ENCODE measurements at regions not wholly inside any gene's neighbourhood (a gene's known extent, or its start where the extent isn't known, plus 50 kb on each side); places are given as distances from the start of the nearest gene placed in this dataset.

DNA sequence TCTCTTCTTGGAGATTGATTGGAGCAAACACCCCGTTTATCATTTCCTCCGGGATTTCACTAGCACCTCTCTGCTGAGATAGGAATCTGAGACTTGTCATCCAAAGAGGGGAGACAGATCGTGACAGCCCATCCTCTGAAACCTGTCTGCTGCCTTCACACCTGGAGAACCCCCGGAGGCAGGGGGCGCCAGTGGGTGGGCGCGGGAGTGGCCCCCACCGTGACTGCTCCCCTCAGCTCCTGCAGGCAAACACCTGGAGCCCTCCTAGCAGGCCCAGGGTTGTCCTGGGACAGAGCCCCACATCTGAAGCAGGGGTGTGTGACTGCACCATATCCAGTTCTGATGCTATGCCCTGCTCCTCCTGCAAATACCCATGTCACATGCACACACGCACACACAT, 209.5 kb upstream of the POU3F1 start:
- no peak for DNase-seq (ENCODE audit: low read depth)

DNA sequence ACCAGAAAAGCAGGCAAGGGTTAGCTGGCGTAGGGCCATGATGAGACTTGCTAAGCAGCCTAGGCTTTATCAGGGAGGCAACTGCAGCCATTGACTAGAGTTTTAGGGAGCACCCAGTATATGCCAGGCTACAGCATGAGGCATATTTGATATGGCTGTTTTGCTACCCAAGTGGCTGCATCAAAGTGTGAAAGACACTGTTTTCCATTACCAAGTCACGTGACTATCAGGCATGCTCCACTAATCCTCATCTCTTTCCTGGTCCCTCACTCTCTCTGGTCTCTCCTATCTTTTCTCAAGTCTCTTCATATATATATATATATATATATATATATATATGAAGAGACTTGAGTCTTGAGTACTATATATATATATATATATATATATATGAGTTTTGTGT, 206.7 kb upstream of the POU3F1 start:
- no peak for DNase-seq (ENCODE audit: low read depth)

DNA sequence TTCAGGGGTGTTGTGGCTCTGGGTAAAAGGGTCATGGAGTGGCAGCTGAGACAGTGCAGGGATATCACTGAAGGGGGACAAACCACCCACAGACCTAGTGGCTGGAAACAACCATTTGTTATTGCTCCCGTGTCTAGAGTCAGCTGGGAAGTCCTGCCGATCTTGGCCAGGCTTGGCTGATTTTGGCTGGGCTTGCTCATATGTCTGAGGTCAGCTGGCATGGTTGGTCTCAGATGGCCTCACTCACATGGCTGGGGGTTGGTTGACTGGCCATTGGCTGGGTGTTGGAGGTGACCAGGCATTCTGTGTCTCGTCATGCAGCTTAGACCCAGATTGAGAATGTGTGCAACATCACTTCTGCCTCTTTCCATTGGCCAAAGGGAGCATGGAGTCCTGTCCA, 203.8 kb upstream of the POU3F1 start:
- DNase-seq (ENCODE audit: low read depth): no peak

DNA sequence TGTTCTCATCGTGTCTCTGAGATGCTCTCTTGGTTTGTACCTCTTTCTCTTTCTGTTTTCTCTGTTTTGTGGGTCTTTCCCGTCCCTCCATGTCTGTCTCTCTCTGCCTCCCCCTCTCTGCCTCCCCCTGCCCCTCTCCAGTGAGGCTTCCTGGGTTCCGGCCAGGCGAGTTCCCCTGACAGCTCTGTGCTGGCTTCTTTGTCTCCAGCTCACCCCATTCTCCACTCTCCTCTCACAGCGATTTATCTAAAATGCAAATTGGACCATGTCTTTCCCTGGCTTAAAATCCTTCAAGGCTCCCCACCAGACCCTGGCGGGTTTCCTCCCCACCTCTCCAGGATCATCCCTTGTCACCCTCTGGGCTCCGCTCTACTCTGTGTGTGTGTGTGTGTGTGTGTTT, 202.4 kb upstream of the POU3F1 start:
- DNase-seq (ENCODE audit: low read depth): no peak

DNA sequence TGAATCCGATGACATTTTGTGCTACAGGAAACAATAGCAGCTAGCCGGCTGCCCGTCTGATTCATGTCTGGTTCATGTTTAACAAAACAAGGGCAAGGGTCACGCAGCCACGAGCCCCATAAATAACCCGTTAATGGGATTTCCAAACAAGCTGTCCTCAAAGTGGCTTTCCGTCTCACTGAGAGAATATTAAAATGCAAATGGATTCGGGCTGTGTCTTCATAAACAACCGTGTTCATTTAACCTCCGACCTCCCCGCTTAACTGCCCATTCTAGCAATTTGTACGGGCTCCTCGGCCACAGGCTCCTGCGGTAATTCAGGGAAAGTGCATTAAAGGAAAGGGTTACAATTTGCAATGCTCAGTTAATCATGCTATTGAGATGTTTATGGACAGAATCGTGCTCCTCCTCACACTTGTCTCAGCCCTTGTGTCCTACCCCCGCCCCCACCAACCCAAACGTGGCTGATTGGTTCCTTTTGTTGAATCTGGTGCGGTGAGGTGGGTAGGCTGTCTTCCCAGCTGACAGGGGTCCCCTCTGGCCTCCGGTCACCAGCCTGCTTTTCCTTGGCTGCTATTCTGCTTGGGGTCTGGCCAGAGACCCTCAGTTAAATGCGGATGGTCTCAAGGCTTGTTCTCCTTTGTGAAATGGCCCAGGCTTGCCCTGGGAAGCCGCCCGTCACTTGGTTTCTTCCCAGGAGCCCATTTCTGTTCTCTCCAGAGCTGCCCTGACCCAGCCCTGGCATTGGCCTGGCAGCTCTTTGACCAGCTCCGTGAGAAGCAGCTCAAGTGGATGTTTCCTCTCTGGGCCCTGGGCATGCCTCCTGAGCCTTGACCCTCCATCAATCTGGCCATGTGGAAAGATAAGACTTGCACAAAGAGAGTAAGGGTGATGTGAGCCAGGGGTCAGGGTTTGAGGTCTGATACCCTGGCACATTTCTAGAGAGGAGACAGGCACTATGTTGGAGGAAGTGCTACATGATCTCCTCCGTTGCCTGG, 200.7 kb upstream of the POU3F1 start:
- peak; percentile 28 for DNase-seq (ENCODE audit: low read depth)

DNA sequence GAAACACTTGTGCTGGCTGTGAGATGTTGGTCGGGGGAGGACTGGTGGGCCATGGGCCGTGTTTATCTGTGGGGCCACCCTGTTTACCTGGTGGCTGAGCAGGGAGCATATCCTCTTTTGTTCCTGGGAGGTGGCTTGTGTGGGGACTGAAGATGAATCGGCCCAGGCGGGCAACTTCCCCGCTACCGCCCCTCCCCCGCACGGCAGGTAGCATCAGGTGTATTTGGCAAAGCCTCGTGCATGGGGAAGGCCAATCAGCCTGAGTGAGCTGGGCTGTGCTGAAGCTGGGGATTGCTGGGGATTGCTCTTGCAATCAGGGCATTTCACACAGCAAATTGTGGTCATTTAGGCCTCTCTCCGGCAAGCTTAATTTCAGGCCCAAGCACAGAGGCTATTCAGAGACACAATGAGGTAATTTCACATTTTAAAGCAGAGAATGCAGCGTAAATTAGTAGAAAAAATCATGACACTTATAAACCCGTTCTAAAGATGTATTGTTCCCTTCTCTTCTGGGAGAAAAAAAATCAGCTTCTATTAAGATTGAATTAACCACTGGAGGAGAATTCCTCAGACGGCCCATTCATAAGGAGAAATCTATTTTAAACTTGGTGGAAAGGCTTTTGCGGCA, 197.7 kb upstream of the POU3F1 start:
- no peak for DNase-seq (ENCODE audit: low read depth)

DNA sequence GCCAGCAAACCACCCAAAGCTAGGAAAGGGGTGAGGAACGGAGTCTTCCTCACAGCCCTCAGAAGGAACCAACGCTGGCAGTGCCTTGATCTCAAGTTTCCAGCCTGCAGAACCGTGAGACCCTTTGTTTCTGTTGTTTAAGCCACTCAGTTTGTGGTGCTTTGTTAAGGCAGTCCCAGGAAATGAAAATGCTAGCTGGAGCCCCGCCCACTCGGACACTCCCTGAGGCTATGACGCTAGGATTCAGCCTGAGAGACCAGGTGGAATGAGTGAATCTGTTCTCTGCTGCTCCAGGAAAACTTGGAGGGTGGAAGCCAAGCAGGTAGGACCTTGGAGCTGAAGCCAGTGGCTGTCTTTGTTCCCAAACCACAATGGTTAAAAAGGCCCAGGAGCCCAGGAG, 196.5 kb upstream of the POU3F1 start:
- no peak for DNase-seq (ENCODE audit: low read depth)

DNA sequence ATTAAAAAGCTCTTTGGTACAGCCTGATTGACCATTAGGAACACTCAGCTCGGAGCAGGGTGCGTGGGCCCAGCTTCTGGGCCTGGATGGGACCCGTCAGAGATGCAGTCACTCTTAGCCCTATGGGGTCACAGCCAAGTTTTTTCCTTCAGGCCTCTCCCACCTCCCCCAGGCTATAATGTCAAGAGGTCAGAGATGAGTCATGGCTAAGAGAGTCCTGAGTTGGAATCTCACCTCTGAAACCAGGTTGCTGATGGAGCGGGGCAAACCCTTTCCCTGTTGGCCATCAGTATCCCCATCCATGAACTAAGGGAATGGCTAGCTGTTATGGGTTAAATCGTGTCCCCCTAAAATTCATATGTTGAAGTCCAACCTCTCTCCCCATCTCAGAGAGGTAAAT, 195.9 kb upstream of the POU3F1 start:
- no peak for DNase-seq (ENCODE audit: low read depth)

DNA sequence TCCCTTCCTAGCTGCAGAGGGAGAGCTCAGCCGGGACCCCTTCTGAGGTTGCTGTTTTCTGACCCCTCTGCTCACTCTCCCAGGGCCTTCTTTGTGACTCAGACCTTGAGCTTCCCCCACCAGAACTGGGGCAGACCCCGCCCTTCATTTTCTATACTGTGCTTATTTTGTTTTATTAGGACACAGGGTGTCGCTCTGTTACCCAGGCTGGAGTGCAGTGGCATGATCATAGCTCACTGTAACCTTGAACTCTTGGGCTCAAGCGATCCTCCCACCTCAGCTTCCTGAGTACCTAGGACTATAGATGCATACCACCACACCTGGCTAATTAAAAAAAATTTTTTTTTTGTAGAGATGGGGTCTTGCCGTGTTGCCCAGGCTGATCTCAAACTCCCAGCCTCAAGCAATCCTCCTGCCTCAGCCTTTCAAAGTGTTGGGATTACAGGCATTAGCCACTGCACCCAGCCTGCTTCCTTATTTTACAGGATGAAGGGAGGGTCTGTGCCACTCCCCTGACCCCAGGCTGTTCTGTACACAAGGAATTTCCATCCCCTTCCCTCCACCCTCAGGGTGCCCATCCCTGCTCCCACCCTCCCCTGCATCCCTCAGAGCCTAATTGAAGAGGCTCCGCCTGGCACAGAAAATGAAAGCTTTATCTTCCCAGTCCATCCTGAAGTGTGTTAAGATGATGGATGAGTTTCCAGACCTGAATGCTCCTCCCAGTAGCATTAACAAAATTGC, 195.2 kb upstream of the POU3F1 start:
- no peak for DNase-seq (ENCODE audit: low read depth)

DNA sequence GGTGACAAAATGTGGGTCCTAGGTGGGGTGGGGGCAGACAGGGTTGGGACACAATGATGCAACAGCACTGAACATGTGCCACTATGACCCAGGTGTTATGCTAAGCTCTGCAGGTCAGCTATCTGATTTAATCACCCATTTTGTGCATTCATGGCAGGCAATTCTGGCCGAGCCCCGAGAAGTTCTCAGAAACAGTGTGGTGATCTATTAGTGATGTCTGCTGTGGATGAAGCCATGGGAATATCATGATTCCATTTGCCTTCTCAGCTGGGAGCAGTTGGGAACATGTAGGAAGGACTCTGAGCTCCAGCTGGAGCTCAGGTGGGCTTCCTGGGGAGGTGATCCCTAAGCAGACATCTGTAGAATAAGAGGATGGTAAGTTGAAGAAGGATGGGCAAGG, 194.0 kb upstream of the POU3F1 start:
- DNase-seq (ENCODE audit: low read depth): no peak

DNA sequence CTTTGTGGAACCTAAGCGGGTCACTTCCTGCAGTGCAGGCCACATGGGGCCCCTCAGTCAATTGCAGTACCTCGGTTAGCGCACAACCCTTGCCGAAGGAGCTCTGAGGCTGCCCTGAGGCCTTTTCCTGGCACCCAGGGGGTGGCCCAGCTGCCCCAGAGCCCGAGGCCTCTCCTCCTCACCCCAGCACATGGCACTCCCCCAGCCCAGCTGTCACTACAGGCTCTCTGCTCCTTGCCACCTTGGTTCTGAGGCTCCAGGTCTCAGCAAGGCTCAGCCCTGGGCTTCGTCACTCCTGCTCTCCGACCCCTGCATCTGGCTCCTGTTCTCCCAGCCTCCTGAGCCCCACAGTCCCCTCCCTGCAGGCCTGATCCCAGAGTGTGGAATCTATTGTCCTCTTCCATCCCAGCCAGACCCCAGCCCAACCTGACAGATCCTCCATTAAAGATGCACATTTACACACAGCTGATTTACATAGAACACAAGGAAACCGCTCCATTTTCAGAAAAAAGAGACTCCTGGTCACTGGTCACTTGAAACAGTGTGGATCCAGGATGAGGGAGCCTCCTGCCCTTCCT, 192.8 kb upstream of the POU3F1 start:
- DNase-seq (ENCODE audit: low read depth): no peak

DNA sequence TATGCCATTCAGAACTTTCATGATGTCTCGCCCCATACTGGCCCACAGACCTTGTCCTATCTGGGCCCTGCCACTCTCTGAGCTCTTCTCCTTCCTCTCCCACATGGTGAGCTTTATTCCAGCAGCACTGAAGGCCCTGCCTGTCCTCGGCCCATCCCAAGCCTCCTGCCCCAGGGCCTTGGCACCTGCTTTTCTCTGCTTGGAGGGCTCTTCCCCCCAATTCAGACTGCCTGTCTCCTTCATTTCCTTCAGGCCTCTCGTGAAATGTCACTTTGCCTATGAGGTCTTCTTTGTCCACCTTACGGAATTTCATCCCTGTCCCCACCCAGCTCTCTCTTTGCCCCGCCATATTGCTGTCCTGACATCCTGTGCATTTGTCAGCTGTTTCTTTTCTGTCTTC, 191.7 kb upstream of the POU3F1 start:
- DNase-seq (ENCODE audit: low read depth): no peak

DNA sequence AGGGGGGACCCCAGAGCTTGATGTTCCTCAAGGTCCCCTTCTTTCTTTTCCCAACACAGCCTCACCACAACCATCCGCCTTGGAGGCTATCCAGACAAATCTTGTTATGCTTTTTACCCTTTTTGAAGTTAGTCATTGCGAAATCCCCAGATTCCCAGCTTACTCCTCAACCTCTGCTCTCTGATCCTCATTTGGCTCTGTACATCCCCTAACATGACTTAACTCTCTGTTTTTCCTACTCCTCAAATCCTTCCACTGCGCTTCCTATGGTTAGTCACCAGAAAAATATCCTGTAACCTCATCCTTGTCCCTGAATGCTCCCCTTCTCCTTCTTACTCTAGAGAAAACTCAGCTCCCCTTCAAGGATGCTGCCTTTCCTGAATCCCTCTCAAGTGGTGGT, 189.1 kb upstream of the POU3F1 start:
- DNase-seq (ENCODE audit: low read depth): peak; percentile 57

DNA sequence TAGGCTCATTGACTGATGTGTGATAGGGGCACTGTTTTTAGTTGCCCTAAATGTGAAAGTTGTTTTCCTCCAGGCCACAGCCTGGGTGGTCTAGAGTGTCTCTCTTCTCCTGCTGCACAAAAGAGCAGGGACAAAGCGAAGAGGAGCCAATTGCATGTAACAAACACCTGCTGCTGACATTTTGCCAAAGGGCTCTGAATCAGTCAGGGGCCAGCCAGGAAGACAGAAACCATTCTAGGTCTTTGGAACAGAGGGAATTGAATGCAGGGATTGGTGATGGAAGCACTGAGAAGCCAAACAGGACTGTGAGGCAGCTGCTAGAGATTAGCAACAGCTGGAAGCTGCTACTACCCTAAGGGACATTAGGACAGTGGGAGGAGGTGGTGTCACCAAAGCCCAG, 185.3 kb upstream of the POU3F1 start:
- no peak for DNase-seq (ENCODE audit: low read depth)

DNA sequence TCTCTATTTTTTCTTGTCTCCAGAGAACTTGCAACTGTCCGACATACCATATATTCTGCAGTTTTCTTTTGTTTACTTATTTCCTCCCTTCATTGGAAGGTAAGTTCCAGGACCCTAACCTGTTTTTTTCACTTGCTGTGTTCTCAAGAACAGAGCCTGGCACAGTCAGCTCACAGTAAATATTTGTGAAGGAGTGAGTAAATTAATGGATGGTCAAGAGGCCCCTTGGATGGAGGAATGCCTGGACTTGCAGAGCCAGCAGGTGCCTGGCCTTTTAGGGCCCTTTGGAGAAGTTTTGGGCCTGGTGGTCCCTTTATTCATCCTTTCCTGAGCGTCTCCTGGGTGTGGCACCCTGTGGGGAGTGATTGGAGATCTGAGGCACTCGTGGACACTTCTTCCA, 182.1 kb upstream of the POU3F1 start:
- DNase-seq (ENCODE audit: low read depth): no peak

DNA sequence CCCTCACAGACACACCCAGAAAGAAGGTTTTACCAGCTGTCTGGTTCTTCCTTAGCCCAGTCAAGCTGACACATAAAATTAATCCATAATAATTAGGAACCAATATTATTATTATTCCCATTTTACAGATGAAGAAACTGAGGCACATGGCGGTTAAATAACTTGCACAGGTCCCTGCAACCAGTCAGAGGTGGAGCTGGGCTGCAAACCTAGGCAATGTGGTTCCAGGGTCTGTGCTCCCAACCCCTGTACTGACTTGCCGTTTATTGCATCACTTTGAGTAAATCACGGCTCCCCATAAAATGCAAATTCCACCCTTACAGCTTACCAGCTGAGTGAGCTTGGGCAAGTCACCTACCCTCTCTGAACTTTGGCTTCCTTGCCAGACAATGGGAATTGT, 179.2 kb upstream of the POU3F1 start:
- no peak for DNase-seq (ENCODE audit: low read depth)

DNA sequence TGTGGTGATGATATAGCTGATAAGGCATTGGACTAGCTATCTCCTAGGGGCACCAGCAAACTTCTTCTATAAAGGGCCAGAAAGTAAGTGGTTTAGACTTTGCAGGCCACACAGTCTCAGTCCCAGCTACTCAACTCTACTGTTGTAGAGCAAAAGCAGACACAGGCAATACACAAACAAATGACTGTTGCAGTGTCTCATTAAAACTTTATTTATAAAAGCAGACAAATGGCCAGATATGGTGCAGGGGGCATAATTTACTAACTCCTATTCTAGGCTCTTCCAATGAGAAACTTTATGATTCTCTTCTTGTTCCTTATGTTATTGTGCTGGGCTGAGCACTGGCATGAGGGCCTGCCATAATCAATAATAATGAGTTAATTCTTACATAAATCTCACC, 176.8 kb upstream of the POU3F1 start:
- DNase-seq (ENCODE audit: low read depth): no peak

DNA sequence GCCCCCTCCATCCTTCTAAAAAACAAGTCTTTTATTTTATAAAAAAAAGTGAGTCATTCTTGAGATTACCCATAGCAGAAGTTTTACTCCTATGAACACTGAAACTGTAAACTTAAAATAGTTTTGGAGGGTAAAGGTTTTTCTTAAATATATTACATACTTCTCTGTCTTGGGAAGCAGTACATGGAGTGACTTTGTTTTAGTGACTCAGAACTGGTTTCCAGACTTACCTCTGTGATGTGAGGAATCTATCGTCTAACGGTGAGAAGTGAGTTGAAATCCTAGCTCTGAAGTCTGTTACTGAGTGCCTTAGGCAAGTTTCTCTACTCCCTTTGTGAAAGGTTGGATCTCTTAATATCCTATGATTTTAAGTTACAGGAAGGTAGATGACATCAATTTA, 176.3 kb upstream of the POU3F1 start:
- no peak for DNase-seq (ENCODE audit: low read depth)

DNA sequence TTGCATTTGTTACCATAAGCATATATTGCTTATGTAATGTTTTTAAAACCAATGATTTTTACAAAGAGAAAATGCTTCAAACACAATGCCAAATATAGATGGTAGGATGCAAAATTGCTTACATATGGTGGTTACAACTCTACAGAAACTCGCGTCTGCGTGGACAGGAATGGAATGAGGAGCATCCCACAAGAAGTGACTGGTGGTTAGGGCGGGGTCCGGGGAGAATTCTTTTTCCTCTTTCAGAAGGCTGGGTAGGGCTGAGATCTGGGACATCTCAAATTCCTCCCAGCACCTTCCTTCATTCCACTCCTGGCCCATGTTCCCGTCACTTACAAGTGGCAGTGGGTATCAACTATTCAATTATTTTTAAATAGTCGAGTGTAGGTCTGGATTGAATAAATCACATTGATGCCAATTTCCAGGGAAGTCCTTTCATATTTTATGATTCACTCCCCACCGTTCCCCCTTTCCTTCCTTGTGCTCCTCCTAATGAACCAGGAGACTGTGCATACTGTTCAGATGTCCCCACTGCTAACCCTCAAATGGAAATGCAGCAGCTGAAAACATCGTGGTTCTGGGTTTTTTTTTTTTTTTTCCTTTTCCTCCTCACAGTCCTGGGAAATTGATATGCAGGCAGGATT, 174.5 kb upstream of the POU3F1 start:
- peak; percentile 70 for DNase-seq (ENCODE audit: low read depth)

DNA sequence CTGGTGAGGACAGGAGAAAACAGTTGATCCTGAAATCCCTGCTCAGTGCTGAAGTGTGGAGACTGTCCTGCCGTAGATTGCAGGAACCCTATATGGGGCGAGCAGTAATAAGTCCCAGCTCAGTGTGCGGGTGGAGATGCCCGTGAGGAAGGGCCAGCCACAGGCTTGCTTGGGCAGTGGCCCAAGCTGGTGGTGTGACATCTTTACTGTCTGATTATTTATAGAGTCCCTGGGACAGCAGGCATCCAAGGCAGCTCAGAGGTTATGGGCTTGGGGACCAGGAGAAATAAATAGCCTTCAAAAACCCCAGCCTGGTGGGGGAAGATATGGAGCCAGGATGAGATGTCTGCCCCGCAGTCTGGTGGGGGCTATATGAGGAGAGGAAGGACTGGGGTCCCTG, 170.7 kb upstream of the POU3F1 start:
- DNase-seq (ENCODE audit: low read depth): no peak

DNA sequence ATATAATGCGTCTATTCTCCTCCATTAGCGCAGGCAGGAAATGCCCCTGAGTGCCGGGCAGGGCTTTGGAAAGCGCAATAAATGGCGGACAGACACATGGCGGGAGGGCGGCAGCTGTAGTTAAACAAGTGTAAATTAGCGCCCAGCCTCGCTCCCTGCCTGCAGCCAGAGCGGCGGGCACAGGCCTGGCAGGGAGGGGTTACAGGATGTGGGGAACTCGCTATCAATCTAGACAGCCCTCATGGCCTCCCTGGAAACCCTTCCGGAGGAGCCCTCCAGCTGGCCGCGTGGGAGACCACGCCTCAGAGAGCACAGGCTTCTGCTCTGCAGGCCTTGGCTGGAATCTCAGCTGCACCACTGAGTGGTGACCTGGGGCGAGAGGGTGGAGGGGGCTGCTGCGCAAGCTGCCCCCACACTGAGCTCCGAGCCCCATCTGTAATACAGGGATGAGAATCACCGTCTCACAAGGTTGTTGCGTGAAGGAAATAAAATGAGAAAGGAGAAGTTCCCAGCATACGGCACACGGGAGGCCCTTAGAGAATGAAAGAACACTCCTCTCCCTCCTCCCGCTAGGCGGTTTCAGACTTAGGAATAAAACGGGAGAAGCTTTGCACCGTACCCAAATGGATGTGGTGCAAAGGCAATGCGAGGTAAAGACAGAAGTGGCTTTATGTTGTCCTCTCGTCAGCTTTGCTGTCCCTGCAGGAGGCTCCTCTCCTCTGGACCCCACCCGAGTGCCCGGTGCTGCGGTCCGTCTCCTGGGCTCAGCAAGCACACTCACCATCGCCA, 167.2 kb upstream of the POU3F1 start:
- no peak for DNase-seq (ENCODE audit: low read depth)

DNA sequence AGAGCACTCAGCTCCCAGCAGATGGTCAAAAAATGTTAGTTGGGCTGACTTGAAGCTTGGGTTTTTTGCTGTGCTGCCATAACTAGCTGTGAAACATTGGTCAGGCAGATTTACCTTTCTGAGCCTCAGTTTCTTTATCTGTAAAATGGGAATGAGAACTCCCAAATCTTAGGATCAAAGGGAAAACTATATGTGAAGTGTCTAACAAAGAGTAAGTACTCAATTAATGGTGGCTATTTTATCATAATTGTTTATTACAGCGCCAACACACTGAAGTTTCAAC, 164.2 kb upstream of the POU3F1 start:
- DNase-seq (ENCODE audit: low read depth): no peak

Data from GM04504 (cell line).